Muscle of back (tissue), 3 donors: ENCODE measurements at regions not wholly inside any gene's neighbourhood (a gene's known extent, or its start where the extent isn't known, plus 50 kb on each side); places are given as distances from the start of the nearest gene placed in this dataset.
A peak's percentile ranks its signal among the peaks of the same experiment; 100 is the strongest.

Experiments used
- DNase-seq, 3 donors: peaks; one replicate each; pipeline versions ENCODE4 v3.0.0 to v3.0.0-alpha.2; 2013

GRCh38 chr10:118537623-118538022, 57.8 kb downstream of the PRLHR start:
- DNase-seq: no peak

- no peak for DNase-seq
Measured at GRCh38 chr10:118534136-118534535, 61.3 kb downstream of the PRLHR start.

GRCh38 chr10:118531105-118531852, 64.2 kb downstream of the PRLHR start:
- peak in 2 of 3 donors; percentile 6 to 22 for DNase-seq

- no peak for DNase-seq
Measured at GRCh38 chr10:118528426-118528825, 67.0 kb downstream of the PRLHR start.

GRCh38 chr10:118523775-118524174, 71.7 kb downstream of the PRLHR start:
- DNase-seq: no peak

GRCh38 chr10:118522791-118523498, 72.5 kb downstream of the PRLHR start:
- no peak for DNase-seq

GRCh38 chr10:118521415-118522117, 73.9 kb downstream of the PRLHR start:
- no peak for DNase-seq

- no peak for DNase-seq
Measured at GRCh38 chr10:118520116-118520742, 75.2 kb downstream of the PRLHR start.

- DNase-seq: no peak
Measured at GRCh38 chr10:118518095-118518494, 77.4 kb downstream of the PRLHR start.

GRCh38 chr10:118516716-118517115, 78.7 kb downstream of the PRLHR start:
- DNase-seq: no peak

- no peak for DNase-seq
Measured at GRCh38 chr10:118513174-118513573, 82.3 kb downstream of the PRLHR start.

GRCh38 chr10:118511711-118512110, 83.7 kb downstream of the PRLHR start:
- no peak for DNase-seq

GRCh38 chr10:118508863-118509262, 86.6 kb downstream of the PRLHR start:
- no peak for DNase-seq

GRCh38 chr10:118508355-118508754, 87.1 kb downstream of the PRLHR start:
- DNase-seq: no peak

GRCh38 chr10:118506671-118507590, 88.5 kb downstream of the PRLHR start:
- DNase-seq: no peak

GRCh38 chr10:118505363-118505762, 90.1 kb downstream of the PRLHR start:
- DNase-seq: no peak

GRCh38 chr10:118504467-118505205, 90.8 kb downstream of the PRLHR start:
- DNase-seq: no peak

- no peak for DNase-seq
Measured at GRCh38 chr10:118504044-118504443, 91.4 kb downstream of the PRLHR start.

- no peak for DNase-seq
Measured at GRCh38 chr10:118503192-118503591, 92.3 kb downstream of the PRLHR start.
